GM23338 (cell line): ENCODE measurements at regions not wholly inside any gene's neighbourhood (a gene's known extent, or its start where the extent isn't known, plus 50 kb on each side); places are given as distances from the start of the nearest gene placed in this dataset.

ENCODE experiments used
- ATAC-seq: fragments of 200-7000 bp; cut with Tn5 transposase; 3 replicates; pipeline ENCODE4 v1.9.1; 2020
- DNase-seq: peaks from one replicate; pipeline ENCODE4 v3.0.0-alpha.2; 2015; ENCODE audit warnings: low spot score
- H2AFZ ChIP-seq: fragments of 200-600 bp; sonication (generic); 2 replicates; pipeline ENCODE4 v1.8.0; 2016; ENCODE audit warnings: antibody characterized with exemption, mild to moderate bottlenecking, moderate library complexity
- H3F3A ChIP-seq: fragments of 200-600 bp; sonication (generic); replicated peaks from 2 replicates; pipeline ENCODE4 v1.8.0; 2017; ENCODE audit warnings: antibody characterized with exemption, mixed run types, low read depth
- H3K27ac ChIP-seq: fragments of 200-600 bp; sonication (generic); 2 replicates; pipeline ENCODE4 v1.6.1; 2016; ENCODE audit warnings: low read depth
- H3K27me3 ChIP-seq: fragments of 200-600 bp; sonication (generic); 2 replicates; pipeline ENCODE4 v1.8.0; 2016; ENCODE audit warnings: mild to moderate bottlenecking, mixed run types, moderate library complexity; ENCODE audit not compliant: insufficient read depth
- H3K36me3 ChIP-seq: fragments of 200-600 bp; sonication (generic); 2 replicates; pipeline ENCODE4 v1.8.0; 2016; ENCODE audit warnings: mild to moderate bottlenecking; ENCODE audit not compliant: insufficient read depth
- H3K4me1 ChIP-seq: fragments of 200-600 bp; sonication (generic); 2 replicates; pipeline ENCODE4 v1.8.0; 2016; ENCODE audit warnings: mild to moderate bottlenecking, moderate library complexity; ENCODE audit not compliant: insufficient read depth
- H3K4me2 ChIP-seq: fragments of 200-600 bp; sonication (generic); 2 replicates; pipeline ENCODE4 v1.7.1; 2017; ENCODE audit warnings: mixed run types
- H3K4me3 ChIP-seq: fragments of 200-600 bp; sonication (generic); 2 replicates; pipeline ENCODE4 v1.6.1; 2016; ENCODE audit warnings: mixed run types
- H3K79me2 ChIP-seq: fragments of 200-600 bp; sonication (generic); replicated peaks from 2 replicates; pipeline ENCODE4 v1.8.0; 2017; ENCODE audit warnings: mild to moderate bottlenecking; ENCODE audit not compliant: insufficient read depth
- H3K9me2 ChIP-seq: fragments of 200-600 bp; sonication (generic); 2 replicates; pipeline ENCODE4 v1.8.0; 2017; ENCODE audit not compliant: insufficient read depth
- H4K20me1 ChIP-seq: fragments of 200-600 bp; sonication (generic); replicated peaks from 2 replicates; pipeline ENCODE4 v1.8.0; 2017; ENCODE audit warnings: mild to moderate bottlenecking; ENCODE audit not compliant: insufficient read depth
- H3K27ac Mint-ChIP-seq: 2 replicates; pipeline ENCODE4 v1.8.0; 2020; ENCODE audit warnings: inconsistent platforms, mild to moderate bottlenecking, moderate library complexity, mixed read lengths
- H3K27me3 Mint-ChIP-seq: 3 replicates; pipeline ENCODE4 v1.8.0; 2022; ENCODE audit warnings: low read depth, mild to moderate bottlenecking, moderate library complexity, mixed read lengths, inconsistent platforms; ENCODE audit not compliant: insufficient read depth, poor library complexity
- H3K36me3 Mint-ChIP-seq: 3 replicates; pipeline ENCODE4 v1.8.0; 2021; ENCODE audit warnings: low read depth, mild to moderate bottlenecking, inconsistent platforms, moderate library complexity, mixed read lengths
- H3K4me1 Mint-ChIP-seq: 3 replicates; pipeline ENCODE4 v1.8.0; 2020; ENCODE audit warnings: mild to moderate bottlenecking, inconsistent platforms, mixed read lengths
- H3K4me3 Mint-ChIP-seq: 3 replicates; pipeline ENCODE4 v1.8.0; 2021; ENCODE audit warnings: moderate library complexity, mild to moderate bottlenecking, inconsistent platforms, mixed read lengths
- H3K9me3 Mint-ChIP-seq: 3 replicates; pipeline ENCODE4 v1.8.0; 2020; ENCODE audit warnings: moderate library complexity, mild to moderate bottlenecking, inconsistent platforms, mixed read lengths
- CREB1 ChIP-seq: fragments of 250-450 bp; sonication (Bioruptor Pico); IDR thresholded peaks from 2 replicates; pipeline ENCODE4 v1.5.0; 2020; ENCODE audit warnings: low read depth, mild to moderate bottlenecking, moderate library complexity
- ETS1 ChIP-seq: IDR thresholded peaks from 2 replicates; pipeline ENCODE4 v1.6.1; 2016; ENCODE audit warnings: antibody characterized with exemption
- EZH2 ChIP-seq: fragments of 200-600 bp; sonication (generic); IDR thresholded peaks from one replicate; pipeline ENCODE4 v1.8.0; 2017; ENCODE audit warnings: antibody characterized with exemption, mild to moderate bottlenecking, low read depth; ENCODE audit not compliant: unreplicated experiment
- EZH2phosphoT487 ChIP-seq: fragments of 200-600 bp; sonication (generic); IDR thresholded peaks from one replicate; pipeline ENCODE4 v1.8.1; 2018; ENCODE audit warnings: antibody characterized with exemption; ENCODE audit not compliant: unreplicated experiment
- JUNB ChIP-seq: IDR thresholded peaks from one replicate; pipeline ENCODE4 v1.6.1; 2016; ENCODE audit warnings: antibody characterized with exemption; ENCODE audit not compliant: unreplicated experiment
- NANOG ChIP-seq: IDR thresholded peaks from 2 replicates; pipeline ENCODE4 v1.6.1; 2016; ENCODE audit warnings: antibody characterized with exemption, borderline replicate concordance
- POLR2AphosphoS5 ChIP-seq: IDR thresholded peaks from 2 replicates; pipeline ENCODE4 v1.6.1; 2016; ENCODE audit warnings: antibody characterized with exemption, low read depth
- ZNF331 ChIP-seq: fragments of 250-450 bp; sonication (Bioruptor Pico); IDR thresholded peaks from 2 replicates; pipeline ENCODE4 v1.5.0; 2020; ENCODE audit warnings: low read depth, mild to moderate bottlenecking, moderate library complexity
- TF ChIP-seq, protein P1 (sequence below), 2 experiments: fragments of 200-600 bp in 1 of 2; sonication (generic) in 1 of 2; conservative IDR thresholded peaks; 2 replicates each; pipeline versions ENCODE4 v1.5.1 to v1.6.1; 2016 to 2017; ENCODE audit warnings: antibody characterized with exemption in 2 of 2, low read depth in 2 of 2, mild to moderate bottlenecking in 2 of 2, moderate library complexity in 1 of 2
- TF ChIP-seq, protein P2 (sequence below): IDR thresholded peaks from one replicate; pipeline ENCODE4 v1.6.1; 2018; ENCODE audit warnings: antibody characterized with exemption; ENCODE audit not compliant: unreplicated experiment

DNA sequence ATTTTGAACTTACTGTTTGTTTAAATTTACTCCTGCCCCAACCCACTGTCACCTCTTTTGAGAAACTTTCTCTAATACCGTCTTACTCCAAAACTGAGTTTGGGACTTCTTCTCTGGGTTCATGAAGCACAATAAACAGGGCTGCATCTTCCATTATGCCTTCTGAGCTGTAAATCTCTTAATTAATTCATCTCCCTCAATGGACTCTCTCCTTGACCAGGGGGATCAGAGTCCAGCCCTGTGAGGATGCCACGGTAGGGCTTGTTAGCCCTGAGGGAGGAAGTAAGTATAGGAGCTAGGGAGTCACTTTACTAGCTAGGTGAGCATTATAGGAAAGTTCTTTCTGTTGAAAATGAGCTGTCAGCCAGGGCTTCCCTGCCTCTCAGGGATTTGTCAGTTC, 299.3 kb upstream of the SATB1 start:
- Mint-ChIP-seq H3K27ac (no peak overlapping the region), H3K4me1 (no peaks in the 10 kb centered on the region), H3K27me3 (no peaks in the 10 kb centered on the region), H3K4me3 (no peak overlapping the region), H3K9me3 (no peaks in the 10 kb centered on the region), H3K36me3 (no peaks in the 10 kb centered on the region)
- DNase-seq: no peak
- no peak for ATAC-seq
- Histone ChIP-seq H3K9me2 (no peaks in the 10 kb centered on the region), H3F3A (no peaks in the 10 kb centered on the region), H3K4me3 (no peak overlapping the region), H3K36me3 (no peaks in the 10 kb centered on the region), H3K4me2 (no peak overlapping the region), H3K79me2 (no peaks in the 10 kb centered on the region), H3K27me3 (no peaks in the 10 kb centered on the region), H2AFZ (no peak overlapping the region), H3K27ac (no peak overlapping the region), H3K4me1 (no peaks in the 10 kb centered on the region), H4K20me1 (no peaks in the 10 kb centered on the region)
- no peak for TF ChIP-seq POLR2AphosphoS5
- TF ChIP-seq ETS1: no peak
- TF ChIP-seq NANOG: no peak
- no peak for TF ChIP-seq JUNB
- TF ChIP-seq, protein P1, sequence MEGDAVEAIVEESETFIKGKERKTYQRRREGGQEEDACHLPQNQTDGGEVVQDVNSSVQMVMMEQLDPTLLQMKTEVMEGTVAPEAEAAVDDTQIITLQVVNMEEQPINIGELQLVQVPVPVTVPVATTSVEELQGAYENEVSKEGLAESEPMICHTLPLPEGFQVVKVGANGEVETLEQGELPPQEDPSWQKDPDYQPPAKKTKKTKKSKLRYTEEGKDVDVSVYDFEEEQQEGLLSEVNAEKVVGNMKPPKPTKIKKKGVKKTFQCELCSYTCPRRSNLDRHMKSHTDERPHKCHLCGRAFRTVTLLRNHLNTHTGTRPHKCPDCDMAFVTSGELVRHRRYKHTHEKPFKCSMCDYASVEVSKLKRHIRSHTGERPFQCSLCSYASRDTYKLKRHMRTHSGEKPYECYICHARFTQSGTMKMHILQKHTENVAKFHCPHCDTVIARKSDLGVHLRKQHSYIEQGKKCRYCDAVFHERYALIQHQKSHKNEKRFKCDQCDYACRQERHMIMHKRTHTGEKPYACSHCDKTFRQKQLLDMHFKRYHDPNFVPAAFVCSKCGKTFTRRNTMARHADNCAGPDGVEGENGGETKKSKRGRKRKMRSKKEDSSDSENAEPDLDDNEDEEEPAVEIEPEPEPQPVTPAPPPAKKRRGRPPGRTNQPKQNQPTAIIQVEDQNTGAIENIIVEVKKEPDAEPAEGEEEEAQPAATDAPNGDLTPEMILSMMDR (conservative IDR thresholded peaks at IDR 0.05; ENCODE audit: low read depth in 2 of 2): no peak
- no peak for TF ChIP-seq EZH2phosphoT487
- TF ChIP-seq EZH2: no peak
- no peak for TF ChIP-seq ZNF331 (CRISPR knock-in tag)

GRCh38 chr3:18723206-18723810, 298.2 kb upstream of the SATB1 start:
- H3K27ac ChIP-seq: no peak overlapping the region
- H3K36me3 ChIP-seq: no peaks in the 10 kb centered on the region
- no peaks in the 10 kb centered on the region for H4K20me1 ChIP-seq
- H2AFZ ChIP-seq: no peak overlapping the region
- H3F3A ChIP-seq: no peaks in the 10 kb centered on the region
- Mint-ChIP-seq H3K4me1 (no peaks in the 10 kb centered on the region), H3K9me3 (no peaks in the 10 kb centered on the region), H3K4me3 (no peak overlapping the region), H3K36me3 (no peaks in the 10 kb centered on the region), H3K27ac (no peak overlapping the region), H3K27me3 (no peaks in the 10 kb centered on the region)
- ATAC-seq (no peak; the same call in 2 of the 3 replicates), DNase-seq (no peak)
- no peaks in the 10 kb centered on the region for H3K79me2 ChIP-seq
- H3K4me1 ChIP-seq: no peaks in the 10 kb centered on the region
- H3K4me2 ChIP-seq: no peak overlapping the region
- no peak for TF ChIP-seq JUNB
- no peak for TF ChIP-seq CREB1
- no peak for TF ChIP-seq EZH2
- no peak for TF ChIP-seq ZNF331 (CRISPR knock-in tag)
- TF ChIP-seq, protein P2, sequence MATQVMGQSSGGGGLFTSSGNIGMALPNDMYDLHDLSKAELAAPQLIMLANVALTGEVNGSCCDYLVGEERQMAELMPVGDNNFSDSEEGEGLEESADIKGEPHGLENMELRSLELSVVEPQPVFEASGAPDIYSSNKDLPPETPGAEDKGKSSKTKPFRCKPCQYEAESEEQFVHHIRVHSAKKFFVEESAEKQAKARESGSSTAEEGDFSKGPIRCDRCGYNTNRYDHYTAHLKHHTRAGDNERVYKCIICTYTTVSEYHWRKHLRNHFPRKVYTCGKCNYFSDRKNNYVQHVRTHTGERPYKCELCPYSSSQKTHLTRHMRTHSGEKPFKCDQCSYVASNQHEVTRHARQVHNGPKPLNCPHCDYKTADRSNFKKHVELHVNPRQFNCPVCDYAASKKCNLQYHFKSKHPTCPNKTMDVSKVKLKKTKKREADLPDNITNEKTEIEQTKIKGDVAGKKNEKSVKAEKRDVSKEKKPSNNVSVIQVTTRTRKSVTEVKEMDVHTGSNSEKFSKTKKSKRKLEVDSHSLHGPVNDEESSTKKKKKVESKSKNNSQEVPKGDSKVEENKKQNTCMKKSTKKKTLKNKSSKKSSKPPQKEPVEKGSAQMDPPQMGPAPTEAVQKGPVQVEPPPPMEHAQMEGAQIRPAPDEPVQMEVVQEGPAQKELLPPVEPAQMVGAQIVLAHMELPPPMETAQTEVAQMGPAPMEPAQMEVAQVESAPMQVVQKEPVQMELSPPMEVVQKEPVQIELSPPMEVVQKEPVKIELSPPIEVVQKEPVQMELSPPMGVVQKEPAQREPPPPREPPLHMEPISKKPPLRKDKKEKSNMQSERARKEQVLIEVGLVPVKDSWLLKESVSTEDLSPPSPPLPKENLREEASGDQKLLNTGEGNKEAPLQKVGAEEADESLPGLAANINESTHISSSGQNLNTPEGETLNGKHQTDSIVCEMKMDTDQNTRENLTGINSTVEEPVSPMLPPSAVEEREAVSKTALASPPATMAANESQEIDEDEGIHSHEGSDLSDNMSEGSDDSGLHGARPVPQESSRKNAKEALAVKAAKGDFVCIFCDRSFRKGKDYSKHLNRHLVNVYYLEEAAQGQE: no peak
- TF ChIP-seq, protein P1 (conservative IDR thresholded peaks at IDR 0.05; ENCODE audit: low read depth in 2 of 2): no peak
- H3K27me3 ChIP-seq: no peaks in the 10 kb centered on the region
- H3K4me3 ChIP-seq: no peak overlapping the region
- H3K9me2 ChIP-seq: no peaks in the 10 kb centered on the region
